GM23248 (cell line): ENCODE measurements at regions not wholly inside any gene's neighbourhood (a gene's known extent, or its start where the extent isn't known, plus 50 kb on each side); places are given as distances from the start of the nearest gene placed in this dataset.

Source experiments
- DNase-seq: peaks from one replicate; pipeline ENCODE4 v3.0.0-alpha.2; 2015
- H2AFZ ChIP-seq: fragments of 200-600 bp; sonication (generic); 2 replicates; pipeline ENCODE4 v1.6.1; 2016; ENCODE audit warnings: antibody characterized with exemption
- H3F3A ChIP-seq: fragments of 200-600 bp; sonication (generic); 2 replicates; pipeline ENCODE4 v1.6.1; 2016; ENCODE audit warnings: mild to moderate bottlenecking, antibody characterized with exemption, mixed run types; ENCODE audit not compliant: insufficient read depth
- H3K27ac ChIP-seq: fragments of 200-600 bp; sonication (generic); 2 replicates; pipeline ENCODE4 v1.5.1; 2016; ENCODE audit warnings: mild to moderate bottlenecking
- H3K27me3 ChIP-seq: fragments of 200-600 bp; sonication (generic); replicated peaks from 2 replicates; pipeline ENCODE4 v1.6.1; 2016; ENCODE audit warnings: mild to moderate bottlenecking; ENCODE audit not compliant: insufficient read depth
- H3K36me3 ChIP-seq: fragments of 200-600 bp; sonication (generic); 2 replicates; pipeline ENCODE4 v1.6.1; 2016; ENCODE audit warnings: low read depth, mild to moderate bottlenecking
- H3K4me1 ChIP-seq: fragments of 200-600 bp; sonication (generic); 2 replicates; pipeline ENCODE4 v1.6.1; 2016; ENCODE audit warnings: mild to moderate bottlenecking; ENCODE audit not compliant: insufficient read depth
- H3K4me2 ChIP-seq: fragments of 200-600 bp; sonication (generic); one replicate; pipeline ENCODE4 v1.6.1; 2016; ENCODE audit warnings: mild to moderate bottlenecking; ENCODE audit not compliant: unreplicated experiment
- H3K4me3 ChIP-seq: fragments of 200-600 bp; sonication (generic); 2 replicates; pipeline ENCODE4 v1.5.1; 2016; ENCODE audit warnings: mild to moderate bottlenecking
- H3K79me2 ChIP-seq: fragments of 200-600 bp; sonication (generic); 2 replicates; pipeline ENCODE4 v1.6.1; 2016; ENCODE audit warnings: mild to moderate bottlenecking; ENCODE audit not compliant: insufficient read depth
- H3K9ac ChIP-seq: fragments of 200-600 bp; sonication (generic); 2 replicates; pipeline ENCODE4 v1.6.1; 2016; ENCODE audit warnings: mild to moderate bottlenecking
- H3K9me2 ChIP-seq: fragments of 200-600 bp; sonication (generic); 2 replicates; pipeline ENCODE4 v1.6.1; 2016; ENCODE audit warnings: mixed run types, mild to moderate bottlenecking, moderate library complexity; ENCODE audit not compliant: insufficient read depth
- H3K9me3 ChIP-seq: fragments of 200-600 bp; sonication (generic); one replicate; pipeline ENCODE4 v1.6.1; 2017; ENCODE audit warnings: low read depth
- H4K20me1 ChIP-seq: fragments of 200-600 bp; sonication (generic); 2 replicates; pipeline ENCODE4 v1.6.0; 2016; ENCODE audit not compliant: insufficient read depth
- EZH2 ChIP-seq: fragments of 200-600 bp; sonication (generic); IDR thresholded peaks from 2 replicates; pipeline ENCODE4 v1.6.1; 2018; ENCODE audit warnings: antibody characterized with exemption, mild to moderate bottlenecking; ENCODE audit not compliant: insufficient read depth, poor library complexity, severe bottlenecking
- EZH2phosphoT487 ChIP-seq: fragments of 200-600 bp; sonication (generic); IDR thresholded peaks from 2 replicates; pipeline ENCODE4 v1.6.1; 2018; ENCODE audit warnings: antibody characterized with exemption, moderate library complexity, mild to moderate bottlenecking, low read depth; ENCODE audit not compliant: insufficient read depth
- WGBS, 2 experiments: methylation state at CpG; one replicate each; pipeline ENCODE4 v1.1.6; 2015 to 2017; ENCODE audit warnings: low lambda C conversion rate in 2 of 2, low coverage in 1 of 2; ENCODE audit errors: missing lambda C conversion rate in 2 of 2; 5-methylcytosine and 5-hydroxymethylcytosine counted together
- in situ Hi-C: fragments of 300-500 bp; cut with MboI; formaldehyde crosslinking; loops from 2 replicates; pipeline ENCODE4 v1.15.0; 2020

- in situ Hi-C loops, result no loop called here
- TF ChIP-seq EZH2 (no peak), EZH2phosphoT487 (no peak)
- no peaks in the 10 kb centered on the region for H3K79me2 ChIP-seq
- 93 to 100% methylated on average over 1 of the region's 1 CpG for WGBS, 2 experiments
- no peak overlapping the region for H3K9ac ChIP-seq
- no peaks in the 10 kb centered on the region for H3K9me3 ChIP-seq
- H3K36me3 ChIP-seq, result no peaks in the 10 kb centered on the region; the same call in 1 of the 2 replicates
- no peak overlapping the region for H3K4me3 ChIP-seq
- H4K20me1 ChIP-seq, result no peaks in the 10 kb centered on the region
- H3K27me3 ChIP-seq, result no peaks in the 10 kb centered on the region
- DNase-seq, result no peak
- no peaks in the 10 kb centered on the region for H3F3A ChIP-seq
- no peak overlapping the region for H3K27ac ChIP-seq
- H3K4me1 ChIP-seq, result no peaks in the 10 kb centered on the region
- no peaks in the 10 kb centered on the region for H3K9me2 ChIP-seq
- H2AFZ ChIP-seq, result no peak overlapping the region
- H3K4me2 ChIP-seq, result no peak overlapping the region
Observed at GRCh38 chr9:109941771-109942170, 161.8 kb downstream of the PALM2AKAP2 start.

- H3K9ac ChIP-seq, result no peak overlapping the region
- peaks cover 4% of the 10 kb centered on the region; the same call in 1 of the 2 replicates for H3K36me3 ChIP-seq
- H3K27ac ChIP-seq, result no peak overlapping the region
- no peak for DNase-seq
- no peak for TF ChIP-seq EZH2phosphoT487
- no peak for TF ChIP-seq EZH2
- H4K20me1 ChIP-seq, result no peaks in the 10 kb centered on the region
- H2AFZ ChIP-seq, result no peak overlapping the region
- 96% methylated on average over 1 of the region's 1 CpG for WGBS, 2 experiments
- H3K79me2 ChIP-seq, result no peaks in the 10 kb centered on the region
- H3K27me3 ChIP-seq, result no peaks in the 10 kb centered on the region
- H3K4me2 ChIP-seq, result no peak overlapping the region
- H3F3A ChIP-seq, result no peaks in the 10 kb centered on the region
- H3K9me3 ChIP-seq, result no peaks in the 10 kb centered on the region
- H3K9me2 ChIP-seq, result no peaks in the 10 kb centered on the region
- H3K4me1 ChIP-seq, result no peaks in the 10 kb centered on the region
- in situ Hi-C loops, result no loop called here
- no peak overlapping the region for H3K4me3 ChIP-seq
Observed at GRCh38 chr9:109945573-109945972, 165.6 kb downstream of the PALM2AKAP2 start.

- TF ChIP-seq EZH2, result no peak
- no peak for TF ChIP-seq EZH2phosphoT487
- no peak overlapping the region for H2AFZ ChIP-seq
- no peak overlapping the region for H3K4me3 ChIP-seq
- H3K36me3 ChIP-seq, result peaks cover 4% of the 10 kb centered on the region; the same call in 1 of the 2 replicates
- no peaks in the 10 kb centered on the region for H3K27me3 ChIP-seq
- H3K4me2 ChIP-seq, result no peak overlapping the region
- in situ Hi-C loops, result no loop called here
- H3K79me2 ChIP-seq, result no peaks in the 10 kb centered on the region
- no peak overlapping the region for H3K9ac ChIP-seq
- H3K9me2 ChIP-seq, result no peaks in the 10 kb centered on the region
- no peaks in the 10 kb centered on the region for H3F3A ChIP-seq
- no peak for DNase-seq
- WGBS, 2 experiments, result 86 to 92% methylated on average over 1 of the region's 1 CpG
- H3K27ac ChIP-seq, result no peak overlapping the region
- no peaks in the 10 kb centered on the region for H4K20me1 ChIP-seq
- H3K9me3 ChIP-seq, result no peaks in the 10 kb centered on the region
- H3K4me1 ChIP-seq, result no peaks in the 10 kb centered on the region
Observed at GRCh38 chr9:109948453-109948852, 168.5 kb downstream of the PALM2AKAP2 start.

- WGBS, 2 experiments, result 92 to 94% methylated on average over 7 of the region's 7 CpGs
- H3K4me3 ChIP-seq, result no peak overlapping the region
- H3F3A ChIP-seq, result no peaks in the 10 kb centered on the region
- H2AFZ ChIP-seq, result no peak overlapping the region
- H3K9me3 ChIP-seq, result no peaks in the 10 kb centered on the region
- no peaks in the 10 kb centered on the region for H3K9me2 ChIP-seq
- no peak for DNase-seq
- no peaks in the 10 kb centered on the region for H4K20me1 ChIP-seq
- 0 out of 2 replicates have a peak, but pooled peaks cover 4% of the 10 kb centered on the region for H3K36me3 ChIP-seq
- in situ Hi-C loops, result no loop called here
- no peaks in the 10 kb centered on the region for H3K79me2 ChIP-seq
- no peaks in the 10 kb centered on the region for H3K4me1 ChIP-seq
- H3K9ac ChIP-seq, result no peak overlapping the region
- H3K4me2 ChIP-seq, result no peak overlapping the region
- H3K27ac ChIP-seq, result no peak overlapping the region
- H3K27me3 ChIP-seq, result no peaks in the 10 kb centered on the region
- TF ChIP-seq EZH2phosphoT487, result no peak
- no peak for TF ChIP-seq EZH2
Observed at GRCh38 chr9:109950710-109951443, 170.9 kb downstream of the PALM2AKAP2 start.

GRCh38 chr9:109953300-109953699 lies 173.3 kb downstream of the PALM2AKAP2 start:
- Histone ChIP-seq H2AFZ (no peak overlapping the region), H4K20me1 (no peaks in the 10 kb centered on the region), H3K79me2 (no peaks in the 10 kb centered on the region), H3K27me3 (no peaks in the 10 kb centered on the region), H3K9me2 (no peaks in the 10 kb centered on the region), H3K27ac (no peak overlapping the region), H3K4me1 (peaks cover 6% of the 10 kb centered on the region; the same call in 1 of the 2 replicates), H3K4me2 (no peak overlapping the region), H3K36me3 (no peaks in the 10 kb centered on the region), H3K9ac (no peak overlapping the region), H3F3A (no peaks in the 10 kb centered on the region), H3K4me3 (no peak overlapping the region), H3K9me3 (no peaks in the 10 kb centered on the region)
- no peak for DNase-seq
- TF ChIP-seq EZH2 (no peak), EZH2phosphoT487 (no peak)
- WGBS, 2 experiments, result 80 to 90% methylated on average over 5 of the region's 5 CpGs
- in situ Hi-C loops, result no loop called here
